T-helper 22 cell (primary cell): ENCODE measurements at regions not wholly inside any gene's neighbourhood (a gene's known extent, or its start where the extent isn't known, plus 50 kb on each side); places are given as distances from the start of the nearest gene placed in this dataset.
"Not testable (repeated sequence)": the region's sequence is repeated elsewhere in the genome, so short reads cannot be mapped to it uniquely, and the experiment has no call there.

Source experiments
- DNase-seq: peaks from one replicate; pipeline ENCODE4 v3.0.0-alpha.2; 2020; ENCODE audit warnings: low read depth

DNA sequence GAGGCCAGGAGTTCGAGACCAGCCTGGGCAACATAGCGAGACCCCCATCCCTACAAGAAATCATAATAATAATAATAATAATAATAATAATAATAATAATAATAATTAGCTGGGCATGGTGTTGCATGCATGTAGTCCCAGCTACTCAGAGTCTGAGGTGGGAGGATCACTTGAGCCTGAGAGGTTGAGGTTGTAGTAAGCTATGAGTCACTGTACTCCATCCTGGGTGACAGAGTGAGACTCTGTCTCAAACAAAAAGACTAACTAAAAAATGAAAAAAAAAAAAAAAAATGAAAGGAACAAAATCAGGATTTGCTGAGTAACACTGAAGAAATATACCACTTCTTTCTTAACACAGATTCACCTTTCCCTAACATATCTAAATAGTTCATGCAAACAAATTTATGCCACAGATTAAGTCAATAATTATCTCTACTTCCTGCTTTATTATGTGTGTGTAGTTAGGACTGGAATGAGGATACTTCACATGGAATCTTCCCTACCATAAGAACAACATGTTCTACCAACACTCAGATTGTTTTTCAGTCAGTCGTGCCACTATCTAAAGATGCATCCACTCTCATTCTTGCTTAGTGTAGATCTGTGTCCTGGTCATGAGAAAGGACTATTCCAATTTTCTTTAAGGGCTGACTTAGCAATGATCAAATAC, 928.7 kb downstream of the SLC4A3 start:
- no peak for DNase-seq

- DNase-seq, result no peak
These were observed 929.2 kb downstream of the SLC4A3 start for GRCh38 chr2:220556658-220557057.

GRCh38 chr2:220560192-220560591, 932.8 kb downstream of the SLC4A3 start:
- DNase-seq, result no peak

DNA sequence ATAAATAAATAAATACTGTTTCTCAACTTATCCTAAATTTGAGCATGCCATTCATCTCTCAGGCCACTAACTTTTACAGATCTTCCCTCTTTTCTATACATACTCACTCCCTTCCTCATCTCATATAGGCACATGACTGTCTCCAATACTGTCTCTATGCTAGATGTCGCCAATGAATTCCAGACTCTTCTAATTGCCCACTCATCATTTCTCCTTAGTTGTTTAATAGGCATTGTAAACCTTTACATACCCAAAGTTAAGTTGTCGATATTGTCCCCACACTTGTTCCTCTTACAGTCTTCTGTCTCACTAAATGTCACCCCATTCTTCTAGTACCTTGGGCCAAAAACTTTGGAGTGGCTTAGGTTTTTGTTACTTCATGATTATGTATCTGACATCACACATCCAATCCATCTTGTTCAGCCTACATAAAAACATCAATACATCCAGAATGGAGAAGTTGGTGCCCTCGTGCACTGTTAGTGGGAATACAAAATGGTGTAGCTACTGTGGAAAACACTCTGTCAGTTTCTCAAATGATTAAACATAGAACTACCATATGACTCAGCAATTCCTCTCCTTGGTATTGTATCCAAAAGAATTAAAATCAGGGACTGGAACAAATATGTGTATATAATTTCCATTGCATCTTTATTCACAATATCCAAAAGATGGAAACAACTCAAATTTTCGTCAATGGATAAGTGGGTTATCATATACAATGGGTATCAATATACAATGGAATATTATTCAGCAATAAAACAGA, 935.1 kb downstream of the SLC4A3 start:
- DNase-seq, result no peak

- no peak for DNase-seq
These were observed 940.9 kb downstream of the SLC4A3 start for GRCh38 chr2:220568296-220568695.

DNA sequence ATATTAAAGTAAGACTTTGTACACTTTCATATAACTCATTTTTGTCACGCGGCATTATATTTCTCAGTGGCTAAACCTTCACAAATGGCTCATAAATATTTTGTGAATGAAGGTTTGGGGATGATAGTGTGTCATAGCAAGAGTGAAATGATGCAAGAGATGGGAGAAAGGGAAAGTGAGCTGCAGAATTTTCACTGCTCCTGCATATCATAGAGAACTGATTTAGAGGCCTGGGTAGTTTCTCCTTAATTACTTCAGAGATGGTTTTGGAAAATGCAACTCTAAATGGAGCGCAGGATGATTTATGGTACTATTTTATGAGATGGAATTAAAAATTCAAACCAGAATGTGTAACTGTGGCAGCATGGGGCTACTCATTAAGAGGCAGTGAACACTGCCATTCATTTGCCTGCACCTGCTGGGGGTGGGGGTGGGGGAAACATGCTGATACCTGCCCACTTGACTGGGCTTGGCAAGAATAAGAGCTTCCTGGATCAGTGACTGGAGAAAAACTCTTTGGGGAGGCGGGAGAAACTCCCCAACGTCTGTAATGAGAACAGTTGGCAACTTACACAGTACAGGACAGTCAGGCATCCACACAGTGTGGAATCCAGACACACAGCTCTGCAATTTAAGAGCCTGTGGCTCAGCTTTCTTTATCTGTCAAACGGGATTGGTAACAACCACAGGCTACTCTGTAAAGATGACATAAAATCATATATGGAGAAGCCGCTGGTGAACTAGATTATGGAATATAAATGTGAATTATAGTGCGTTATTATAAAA, 941.9 kb downstream of the SLC4A3 start:
- no peak for DNase-seq

DNA sequence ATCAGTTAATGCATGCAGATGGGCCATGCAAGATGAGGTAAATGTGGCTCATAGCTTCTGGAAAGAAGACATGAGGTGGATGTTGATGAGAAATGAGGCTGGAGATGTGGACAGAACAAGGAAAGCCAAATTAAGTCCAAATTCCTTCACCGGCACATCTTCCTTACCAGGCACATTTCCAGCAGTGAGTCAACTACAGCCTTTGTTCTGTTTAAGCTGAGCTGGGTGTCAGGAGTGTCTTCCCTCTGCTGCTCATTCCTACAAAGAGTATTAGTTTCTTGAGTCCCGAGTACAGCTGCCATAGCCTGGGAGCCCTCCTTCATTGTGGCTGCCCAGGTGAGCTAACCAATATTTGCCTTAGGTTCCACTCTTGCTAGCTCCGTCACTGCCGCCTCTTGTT, 945.0 kb downstream of the SLC4A3 start:
- DNase-seq, result no peak

DNA sequence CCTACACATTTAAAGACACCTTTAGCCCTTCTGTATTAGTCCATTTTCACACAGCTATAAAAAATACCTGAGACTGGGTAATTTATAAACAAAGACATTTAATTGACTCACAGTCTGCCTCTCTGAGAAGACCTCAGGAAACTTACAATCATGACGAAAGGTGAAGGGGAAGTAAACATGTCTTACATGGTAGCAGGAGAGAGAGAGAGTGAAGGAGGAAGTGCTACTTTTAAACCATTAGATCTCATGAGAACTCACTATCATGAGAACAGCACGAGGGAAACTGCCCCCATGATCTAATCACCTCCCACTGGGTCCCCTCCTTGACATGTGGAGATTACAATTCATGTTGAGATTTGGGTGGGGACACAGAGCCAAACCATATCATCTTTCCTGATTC, 946.6 kb downstream of the SLC4A3 start:
- DNase-seq, result no peak

- DNase-seq, result no peak
These were observed 948.5 kb downstream of the SLC4A3 start for GRCh38 chr2:220575963-220576362.

GRCh38 chr2:220579452-220579851, 952.0 kb downstream of the SLC4A3 start:
- DNase-seq, result no peak

DNA sequence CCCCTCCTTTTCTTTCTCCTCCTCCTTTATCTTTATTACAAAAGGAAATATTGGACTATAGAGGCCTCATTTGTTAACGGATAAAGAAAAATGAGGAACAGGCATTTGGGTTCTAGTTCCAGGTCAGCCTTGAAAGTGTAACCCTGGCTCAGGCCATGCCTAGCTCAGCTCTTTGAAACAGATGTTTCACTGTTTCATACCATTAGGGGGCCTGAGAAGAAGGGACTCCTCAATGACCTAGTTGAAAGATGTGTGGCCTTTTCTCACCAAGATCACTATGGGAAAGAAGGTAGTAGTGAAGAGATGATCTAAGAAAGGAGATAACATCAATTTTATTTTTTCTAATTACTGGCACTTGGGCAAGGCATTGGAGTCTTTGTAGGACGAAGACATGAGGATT, 952.7 kb downstream of the SLC4A3 start:
- no peak for DNase-seq

DNA sequence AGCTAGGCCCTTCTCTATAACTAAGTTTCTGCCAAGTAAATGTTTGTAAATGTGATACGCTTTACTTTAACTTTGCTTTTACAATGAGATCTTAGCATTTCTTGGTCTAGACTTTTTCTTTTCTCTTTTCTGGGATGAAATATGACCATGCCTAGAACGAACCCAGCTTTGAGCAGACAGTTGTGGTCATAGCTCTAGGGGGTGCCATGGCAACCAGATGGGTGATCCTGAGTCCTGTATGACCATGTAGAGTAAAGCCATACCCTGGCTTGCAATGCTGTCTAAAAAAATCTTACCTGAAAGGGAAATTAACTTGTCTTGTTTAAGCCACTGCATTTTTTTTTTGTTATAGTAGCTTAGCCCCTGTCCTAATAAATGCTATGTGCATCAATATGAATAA, 956.3 kb downstream of the SLC4A3 start:
- no peak for DNase-seq

DNA sequence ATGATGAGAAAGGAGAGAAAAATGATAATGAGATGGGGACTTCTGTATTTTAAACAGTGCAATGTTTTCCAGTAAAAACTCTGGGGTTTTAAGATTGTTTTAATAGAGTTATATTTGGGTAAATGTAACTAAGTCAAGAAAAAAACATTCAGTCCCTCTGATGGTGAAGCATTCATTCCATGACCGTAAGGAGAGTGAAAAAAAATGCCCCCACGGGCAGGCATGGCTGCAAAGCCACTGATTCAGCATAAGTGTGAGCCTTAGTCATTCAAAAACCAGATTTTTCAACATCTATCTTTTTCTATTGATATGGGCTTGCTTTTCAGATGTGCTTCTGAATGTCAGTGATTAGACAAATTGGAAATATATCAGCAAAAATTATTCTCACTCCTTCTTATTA, 957.8 kb downstream of the SLC4A3 start:
- DNase-seq, result no peak

DNA sequence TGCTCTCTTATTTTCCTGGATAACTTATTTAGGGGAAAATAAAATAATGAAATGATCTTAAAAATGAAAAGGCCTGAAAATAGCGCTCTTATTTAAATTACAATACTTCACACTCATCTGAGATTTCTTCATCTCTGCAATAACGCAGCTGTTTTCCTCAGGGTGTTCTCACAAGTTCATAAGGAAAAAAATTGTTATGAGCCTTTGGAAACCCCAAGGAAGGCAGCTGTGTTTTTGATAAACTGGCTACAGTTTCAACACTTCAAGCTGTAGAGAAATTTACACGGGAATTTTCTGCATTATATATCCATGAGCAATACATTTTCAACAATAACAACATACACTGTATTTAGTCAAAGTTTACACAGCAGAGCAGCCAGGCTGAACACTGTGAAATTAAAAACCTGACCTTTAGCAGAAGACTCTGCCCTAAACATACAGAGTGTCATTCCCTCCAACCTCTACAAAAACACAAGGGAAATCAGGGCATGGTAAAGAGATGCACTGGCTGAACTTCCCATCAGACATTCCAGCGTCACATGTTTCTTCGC, 959.6 kb downstream of the SLC4A3 start:
- DNase-seq, result no peak

DNA sequence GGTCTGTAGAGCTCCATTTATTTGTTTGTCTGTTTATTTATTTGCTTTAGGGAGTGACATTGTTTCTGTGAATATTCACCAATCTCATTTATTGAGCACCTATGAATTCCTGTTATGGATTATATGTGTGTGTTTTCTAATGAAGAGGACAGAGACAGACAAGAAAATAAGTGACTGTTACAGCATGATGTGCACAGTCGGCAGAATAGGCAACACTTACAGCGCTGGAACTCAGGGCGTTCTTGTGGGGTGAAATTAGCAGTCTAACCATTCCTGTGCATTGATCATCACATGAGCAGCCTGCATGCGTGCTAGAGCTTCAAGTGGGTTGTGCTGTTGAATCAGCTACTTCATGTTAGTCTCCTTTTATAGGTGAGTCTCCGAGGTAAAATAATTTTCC, 960.7 kb downstream of the SLC4A3 start:
- DNase-seq, result no peak

DNA sequence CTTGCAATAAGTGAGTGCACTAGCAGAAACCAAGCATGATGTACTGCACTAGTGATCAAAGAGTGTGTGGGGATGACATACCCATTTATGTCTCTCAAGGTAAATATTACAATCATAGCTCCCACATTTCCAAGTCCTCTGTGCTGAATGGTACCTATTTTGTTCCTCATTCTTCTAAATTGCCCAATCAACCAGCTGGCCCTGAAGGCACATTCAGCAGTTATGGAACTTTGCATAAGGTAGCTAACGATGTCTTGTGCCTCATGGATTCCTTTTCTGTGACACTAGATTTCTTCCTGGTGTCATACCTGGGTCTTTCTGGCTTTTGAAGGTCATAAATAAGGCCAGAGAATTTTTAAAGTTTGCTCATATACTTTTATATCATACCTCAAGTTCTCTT, 963.0 kb downstream of the SLC4A3 start:
- no peak for DNase-seq

DNA sequence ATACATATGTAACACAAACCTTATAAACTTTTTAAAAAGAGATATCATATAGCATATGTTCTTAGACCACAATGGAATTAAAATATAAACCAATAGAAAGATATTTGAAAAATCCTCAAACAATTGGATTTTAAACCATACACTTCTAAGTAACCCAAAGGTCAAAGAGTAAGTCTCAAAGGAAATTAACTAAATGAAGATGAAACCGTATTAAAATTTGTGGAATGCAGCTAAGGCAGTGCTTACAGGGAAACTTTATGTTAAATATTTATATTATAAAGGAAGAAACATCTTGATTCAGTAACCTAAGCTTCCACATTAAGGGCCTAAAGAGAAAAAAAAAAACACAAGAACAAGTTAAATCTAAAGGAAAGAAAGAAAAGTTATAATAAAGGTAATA, 966.1 kb downstream of the SLC4A3 start:
- no peak for DNase-seq

DNA sequence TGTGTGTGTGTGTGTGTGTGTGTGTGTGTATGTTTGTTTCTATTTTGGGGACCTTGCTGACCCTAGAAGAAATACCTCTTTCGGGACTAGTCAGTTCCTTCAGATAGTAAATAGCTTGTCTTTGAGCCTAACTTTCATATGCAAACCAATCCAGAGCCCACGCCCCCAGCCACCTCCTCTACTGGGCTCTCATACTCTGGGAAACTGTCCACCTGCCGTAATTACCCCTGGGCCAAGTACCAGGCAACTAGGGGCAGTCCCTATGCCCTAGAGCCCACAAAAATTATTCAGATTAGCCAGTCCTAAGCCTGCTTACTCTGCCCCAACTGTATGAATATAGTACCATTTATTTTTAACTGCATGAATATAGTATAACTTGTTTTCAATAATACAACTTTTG, 970.4 kb downstream of the EPHA4 start:
- DNase-seq, result no peak

GRCh38 chr2:220613004-220613403, 959.1 kb downstream of the EPHA4 start:
- DNase-seq, result not testable (repeated sequence)

GRCh38 chr2:220614064-220614463, 958.0 kb downstream of the EPHA4 start:
- DNase-seq, result no peak

- no peak for DNase-seq
These were observed 952.4 kb downstream of the EPHA4 start for GRCh38 chr2:220619525-220620220.

- no peak for DNase-seq
These were observed 945.5 kb downstream of the EPHA4 start for GRCh38 chr2:220626603-220627002.
